IMR-90 (cell line): ENCODE measurements at regions not wholly inside any gene's neighbourhood (a gene's known extent, or its start where the extent isn't known, plus 50 kb on each side); places are given as distances from the start of the nearest gene placed in this dataset.
"Not testable (repeated sequence)": the region's sequence is repeated elsewhere in the genome, so short reads cannot be mapped to it uniquely, and the experiment has no call there.

Experiments used
- BHLHE40 ChIP-seq: fragments of 150-350 bp; IDR thresholded peaks from 2 replicates; pipeline ENCODE4 v1.6.1; 2016; ENCODE audit warnings: mild to moderate bottlenecking, low read depth, low read length
- FOS ChIP-seq: fragments of 150-350 bp; IDR thresholded peaks from 2 replicates; pipeline ENCODE4 v1.6.1; 2016; ENCODE audit warnings: low read depth, low read length
- MXI1 ChIP-seq: IDR thresholded peaks from 2 replicates; pipeline ENCODE4 v1.6.1; 2012; ENCODE audit warnings: low read depth, mild to moderate bottlenecking, low read length, moderate library complexity, borderline replicate concordance
- POLR2A ChIP-seq: IDR thresholded peaks from 2 replicates; pipeline ENCODE4 v1.6.1; 2012; ENCODE audit warnings: mild to moderate bottlenecking, low read depth, low read length
- RAD21 ChIP-seq: IDR thresholded peaks from 2 replicates; pipeline ENCODE4 v1.6.1; 2012; ENCODE audit warnings: low read length, improper control_type of control experiment
- RFX5 ChIP-seq: IDR thresholded peaks from 2 replicates; pipeline ENCODE4 v1.8.0; 2012; ENCODE audit warnings: low read depth, mild to moderate bottlenecking, low read length, moderate library complexity
- SMC3 ChIP-seq: fragments of 150-350 bp; IDR thresholded peaks from 2 replicates; pipeline ENCODE4 v1.6.1; 2016; ENCODE audit warnings: low read depth, mild to moderate bottlenecking, antibody characterized with exemption, low read length, moderate library complexity
- TF ChIP-seq, protein P1 (sequence below): conservative IDR thresholded peaks from 2 replicates; pipeline ENCODE4 v1.5.1; 2012; ENCODE audit warnings: mild to moderate bottlenecking, low read depth, low read length, improper control_type of control experiment
- TF ChIP-seq, protein P2 (sequence below): fragments of 150-350 bp; IDR thresholded peaks from 2 replicates; pipeline ENCODE4 v1.6.1; 2017; ENCODE audit warnings: mild to moderate bottlenecking, antibody characterized with exemption, low read length, low read depth

DNA sequence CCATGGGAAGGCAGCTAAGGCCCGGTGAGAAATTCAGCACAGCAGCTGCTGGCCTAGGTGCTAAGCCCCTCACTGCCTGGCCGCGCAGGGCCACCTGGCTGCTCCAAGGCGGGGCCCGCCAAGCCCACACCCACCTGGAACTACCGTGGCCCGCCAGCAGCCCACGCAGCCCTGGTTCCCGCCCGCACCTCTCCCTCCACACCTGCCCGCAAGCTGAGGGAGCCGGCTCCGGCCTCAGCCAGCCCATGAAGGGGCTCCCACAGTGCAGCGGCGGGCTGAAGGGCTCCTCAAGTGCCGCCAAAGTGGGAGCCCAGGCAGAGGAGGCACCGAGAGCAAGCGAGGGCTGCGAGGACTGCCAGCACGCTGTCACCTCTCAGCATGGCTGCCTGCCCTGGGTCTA, 146.9 kb upstream of the APOOL start:
- TF ChIP-seq, protein P1, sequence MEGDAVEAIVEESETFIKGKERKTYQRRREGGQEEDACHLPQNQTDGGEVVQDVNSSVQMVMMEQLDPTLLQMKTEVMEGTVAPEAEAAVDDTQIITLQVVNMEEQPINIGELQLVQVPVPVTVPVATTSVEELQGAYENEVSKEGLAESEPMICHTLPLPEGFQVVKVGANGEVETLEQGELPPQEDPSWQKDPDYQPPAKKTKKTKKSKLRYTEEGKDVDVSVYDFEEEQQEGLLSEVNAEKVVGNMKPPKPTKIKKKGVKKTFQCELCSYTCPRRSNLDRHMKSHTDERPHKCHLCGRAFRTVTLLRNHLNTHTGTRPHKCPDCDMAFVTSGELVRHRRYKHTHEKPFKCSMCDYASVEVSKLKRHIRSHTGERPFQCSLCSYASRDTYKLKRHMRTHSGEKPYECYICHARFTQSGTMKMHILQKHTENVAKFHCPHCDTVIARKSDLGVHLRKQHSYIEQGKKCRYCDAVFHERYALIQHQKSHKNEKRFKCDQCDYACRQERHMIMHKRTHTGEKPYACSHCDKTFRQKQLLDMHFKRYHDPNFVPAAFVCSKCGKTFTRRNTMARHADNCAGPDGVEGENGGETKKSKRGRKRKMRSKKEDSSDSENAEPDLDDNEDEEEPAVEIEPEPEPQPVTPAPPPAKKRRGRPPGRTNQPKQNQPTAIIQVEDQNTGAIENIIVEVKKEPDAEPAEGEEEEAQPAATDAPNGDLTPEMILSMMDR = not testable (repeated sequence)
- TF ChIP-seq FOS, POLR2A, SMC3, RAD21, BHLHE40, RFX5, MXI1: not testable (repeated sequence)
- TF ChIP-seq, protein P2, sequence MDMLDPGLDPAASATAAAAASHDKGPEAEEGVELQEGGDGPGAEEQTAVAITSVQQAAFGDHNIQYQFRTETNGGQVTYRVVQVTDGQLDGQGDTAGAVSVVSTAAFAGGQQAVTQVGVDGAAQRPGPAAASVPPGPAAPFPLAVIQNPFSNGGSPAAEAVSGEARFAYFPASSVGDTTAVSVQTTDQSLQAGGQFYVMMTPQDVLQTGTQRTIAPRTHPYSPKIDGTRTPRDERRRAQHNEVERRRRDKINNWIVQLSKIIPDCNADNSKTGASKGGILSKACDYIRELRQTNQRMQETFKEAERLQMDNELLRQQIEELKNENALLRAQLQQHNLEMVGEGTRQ = not testable (repeated sequence)
